Pulmonary artery endothelial cell (primary cell): ENCODE measurements at regions not wholly inside any gene's neighbourhood (a gene's known extent, or its start where the extent isn't known, plus 50 kb on each side); places are given as distances from the start of the nearest gene placed in this dataset.
"Not testable (repeated sequence)": the region's sequence is repeated elsewhere in the genome, so short reads cannot be mapped to it uniquely, and the experiment has no call there.

ENCODE experiments used
- DNase-seq: peaks from one replicate; pipeline ENCODE4 v3.0.0-alpha.2; 2011; ENCODE audit warnings: low read depth, low spot score

GRCh38 chr22:19661156-19661555 lies 53.1 kb upstream of the SEPTIN5 start:
- DNase-seq = no peak

GRCh38 chr22:19662049-19662684 lies 52.1 kb upstream of the SEPTIN5 start:
- not testable (repeated sequence) for DNase-seq

- DNase-seq = peak; percentile 71
These were observed 51.0 kb upstream of the SEPTIN5 start for GRCh38 chr22:19663286-19663815.

GRCh38 chr22:19663821-19664355 lies 50.4 kb upstream of the SEPTIN5 start:
- DNase-seq = no peak

GRCh38 chr22:19664406-19664805 lies 49.9 kb upstream of the SEPTIN5 start:
- DNase-seq = no peak
